ENCODE measurements at regions not wholly inside any gene's neighbourhood (a gene's known extent, or its start where the extent isn't known, plus 50 kb on each side); places are given as distances from the start of the nearest gene placed in this dataset.

GRCh38 chr2:180161415-180161814 lies 154.3 kb upstream of the CWC22 start:
- DNase-seq = no peak
- BruUV-seq (replicated peaks) = no TSS peak
- no peaks in the 10 kb centered on the region for H3K9me2 ChIP-seq (replicated peaks; ENCODE audit: low read length)
- intact Hi-C loops (cut with micrococcal nuclease) = no loop called here
- no peaks in the 10 kb centered on the region for H3K79me2 ChIP-seq (ENCODE audit: low read length)
- H3K27ac ChIP-seq (ENCODE audit: low read length) = no peak overlapping the region
- CTCF ChIA-PET = no interaction called here
- H3K36me3 ChIP-seq (ENCODE audit: low read depth, low read length) = no peaks in the 10 kb centered on the region
- no peaks in the 10 kb centered on the region for H3F3A ChIP-seq (ENCODE audit: low read length, unreplicated experiment)
- TF ChIP-seq EZH2 (IDR thresholded peaks at IDR 0.05; ENCODE audit: low read length, unreplicated experiment) = no peak
- no peak for TF ChIP-seq CTCF (conservative IDR thresholded peaks at IDR 0.05; ENCODE audit: low read depth, low read length)
- TF ChIP-seq EZH2phosphoT487 (IDR thresholded peaks at IDR 0.05; ENCODE audit: borderline replicate concordance, low read length) = no peak
- no peak overlapping the region for H3K4me2 ChIP-seq (ENCODE audit: low read length)
- H3K9me3 ChIP-seq (ENCODE audit: low read length) = no peaks in the 10 kb centered on the region
- H4K20me1 ChIP-seq (ENCODE audit: low read length) = no peaks in the 10 kb centered on the region
- H2AFZ ChIP-seq (ENCODE audit: low read length) = no peak overlapping the region
- no peak overlapping the region for H3K9ac ChIP-seq (ENCODE audit: low read length)
- H3K4me3 ChIP-seq (ENCODE audit: low read length) = no peak overlapping the region
- no peaks in the 10 kb centered on the region for H3K27me3 ChIP-seq (ENCODE audit: low read length)
- POLR2A ChIA-PET (ENCODE audit: unreplicated experiment) = no interaction called here
- no peak for ATAC-seq
- H3K4me1 ChIP-seq (ENCODE audit: insufficient read depth, low read length) = no peaks in the 10 kb centered on the region

- DNase-seq (no peak), ATAC-seq (no peak)
- no TSS peak for BruUV-seq (replicated peaks)
- H4K20me1 ChIP-seq (ENCODE audit: low read length) = no peaks in the 10 kb centered on the region
- intact Hi-C loops (cut with micrococcal nuclease) = no loop called here
- H3K36me3 ChIP-seq (ENCODE audit: low read depth, low read length) = no peaks in the 10 kb centered on the region
- H3K79me2 ChIP-seq (ENCODE audit: low read length) = no peaks in the 10 kb centered on the region
- H3K4me3 ChIP-seq (ENCODE audit: low read length) = no peak overlapping the region
- H3K27ac ChIP-seq (ENCODE audit: low read length) = no peak overlapping the region
- H3K4me2 ChIP-seq (ENCODE audit: low read length) = no peak overlapping the region
- no peak overlapping the region for H2AFZ ChIP-seq (ENCODE audit: low read length)
- H3K9me2 ChIP-seq (replicated peaks; ENCODE audit: low read length) = no peaks in the 10 kb centered on the region
- H3K27me3 ChIP-seq (ENCODE audit: low read length) = no peaks in the 10 kb centered on the region
- no peaks in the 10 kb centered on the region for H3K9me3 ChIP-seq (ENCODE audit: low read length)
- ChIA-PET POLR2A (ENCODE audit: unreplicated experiment) (no interaction called here), CTCF (no interaction called here)
- TF ChIP-seq CTCF (conservative IDR thresholded peaks at IDR 0.05; ENCODE audit: low read depth, low read length) = no peak
- no peak overlapping the region for H3K9ac ChIP-seq (ENCODE audit: low read length)
- H3K4me1 ChIP-seq (ENCODE audit: insufficient read depth, low read length) = no peaks in the 10 kb centered on the region
- H3F3A ChIP-seq (ENCODE audit: low read length, unreplicated experiment) = no peaks in the 10 kb centered on the region
Measured at GRCh38 chr2:180159921-180160320, 152.8 kb upstream of the CWC22 start.

GRCh38 chr2:180158961-180159360 lies 151.9 kb upstream of the CWC22 start:
- ATAC-seq = no peak
- H3K4me1 ChIP-seq (ENCODE audit: insufficient read depth, low read length) = no peaks in the 10 kb centered on the region
- no peaks in the 10 kb centered on the region for H4K20me1 ChIP-seq (ENCODE audit: low read length)
- H3K9me2 ChIP-seq (replicated peaks; ENCODE audit: low read length) = no peaks in the 10 kb centered on the region
- ChIA-PET POLR2A (ENCODE audit: unreplicated experiment) (no interaction called here), CTCF (no interaction called here)
- H3K4me2 ChIP-seq (ENCODE audit: low read length) = no peak overlapping the region
- DNase-seq = no peak
- H3K9ac ChIP-seq (ENCODE audit: low read length) = no peak overlapping the region
- H3K9me3 ChIP-seq (ENCODE audit: low read length) = no peaks in the 10 kb centered on the region
- H3K27ac ChIP-seq (ENCODE audit: low read length) = no peak overlapping the region
- H3K36me3 ChIP-seq (ENCODE audit: low read depth, low read length) = no peaks in the 10 kb centered on the region
- no peak overlapping the region for H3K4me3 ChIP-seq (ENCODE audit: low read length)
- no peaks in the 10 kb centered on the region for H3F3A ChIP-seq (ENCODE audit: low read length, unreplicated experiment)
- H3K79me2 ChIP-seq (ENCODE audit: low read length) = no peaks in the 10 kb centered on the region
- no peak overlapping the region for H2AFZ ChIP-seq (ENCODE audit: low read length)
- TF ChIP-seq CTCF (conservative IDR thresholded peaks at IDR 0.05; ENCODE audit: low read depth, low read length) (no peak), EZH2 (IDR thresholded peaks at IDR 0.05; ENCODE audit: low read length, unreplicated experiment) (no peak), EZH2phosphoT487 (IDR thresholded peaks at IDR 0.05; ENCODE audit: borderline replicate concordance, low read length) (no peak)
- intact Hi-C loops (cut with micrococcal nuclease) = no loop called here
- no TSS peak for BruUV-seq (replicated peaks)
- H3K27me3 ChIP-seq (ENCODE audit: low read length) = no peaks in the 10 kb centered on the region
